ENCODE measurements at regions not wholly inside any gene's neighbourhood (a gene's known extent, or its start where the extent isn't known, plus 50 kb on each side); places are given as distances from the start of the nearest gene placed in this dataset.

DNA sequence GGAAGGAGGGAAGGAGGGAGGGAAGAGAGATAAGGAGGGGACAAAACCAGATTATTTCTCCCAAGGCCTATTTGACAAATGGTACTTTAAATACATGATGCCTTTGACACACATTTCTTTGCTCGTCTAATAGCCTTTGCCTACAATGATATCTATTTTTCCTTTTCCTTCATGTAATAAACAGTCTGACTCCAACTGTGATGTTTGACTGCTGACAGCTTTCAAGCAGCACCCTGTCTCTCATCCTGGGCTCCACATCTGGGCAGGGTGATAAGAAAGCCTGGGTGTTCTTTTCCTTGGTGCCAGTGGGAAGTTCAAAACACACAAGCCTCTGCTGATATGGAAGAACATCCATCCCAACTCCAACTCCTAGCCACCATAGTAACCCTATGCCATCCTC lies 1277.7 kb upstream of the NXPH2 start:
- no peak for DNase-seq

DNA sequence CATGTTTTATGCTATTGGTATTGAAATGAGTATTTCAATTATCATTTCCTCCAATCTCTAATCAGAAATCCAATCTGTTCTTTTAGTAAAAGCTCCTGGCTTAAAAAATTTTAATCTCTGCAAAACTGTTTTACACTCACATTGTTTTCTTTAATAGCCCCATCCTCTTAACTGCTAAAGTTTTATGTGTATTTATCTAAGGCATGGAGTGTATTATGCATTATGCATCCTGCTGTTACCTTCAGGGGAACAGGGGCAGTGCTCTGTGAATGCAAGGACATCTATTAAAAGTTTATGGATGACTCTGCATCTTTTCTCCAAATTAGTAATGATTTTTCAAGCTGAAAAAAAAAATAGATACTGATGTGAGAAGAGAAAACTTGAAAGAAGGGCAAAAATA lies 1261.6 kb upstream of the NXPH2 start:
- no peak for DNase-seq

DNA sequence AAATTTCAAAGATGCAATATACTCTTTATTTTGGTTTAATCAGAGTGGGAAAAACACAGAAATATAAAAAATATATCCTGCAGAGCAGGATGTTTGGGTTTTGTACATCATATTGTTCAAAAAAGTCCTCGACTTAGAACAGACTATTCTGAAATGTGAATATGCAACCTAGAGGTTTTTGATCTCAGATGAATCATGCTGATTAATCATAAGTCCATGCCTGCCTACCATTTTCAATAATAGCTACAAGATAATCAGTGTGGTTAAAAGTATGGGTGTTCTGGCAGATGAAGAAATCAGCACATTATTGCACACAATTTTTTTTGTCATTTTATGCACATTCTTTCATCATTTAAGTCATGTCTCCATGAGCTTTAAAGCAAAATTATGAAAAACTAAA lies 1261.0 kb upstream of the NXPH2 start:
- no peak for DNase-seq

DNA sequence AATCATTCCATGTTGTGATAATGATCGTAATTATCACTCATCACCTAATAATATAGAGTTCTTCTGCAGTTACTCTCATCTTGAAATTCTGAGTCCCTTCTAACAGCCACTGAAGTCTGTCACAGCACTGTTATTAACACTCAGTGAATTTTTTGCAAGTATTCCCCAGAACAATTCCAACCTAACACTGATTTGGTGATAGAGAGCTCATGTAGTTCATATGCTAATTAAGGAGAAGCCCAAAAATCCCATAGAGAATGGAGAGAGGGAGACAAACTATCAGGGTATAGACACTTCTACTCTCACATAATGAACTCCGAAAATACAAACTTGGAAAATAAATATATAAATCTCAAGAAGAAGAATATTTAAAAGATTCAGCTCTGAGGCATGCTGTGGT lies 1253.4 kb upstream of the NXPH2 start:
- DNase-seq: no peak

DNA sequence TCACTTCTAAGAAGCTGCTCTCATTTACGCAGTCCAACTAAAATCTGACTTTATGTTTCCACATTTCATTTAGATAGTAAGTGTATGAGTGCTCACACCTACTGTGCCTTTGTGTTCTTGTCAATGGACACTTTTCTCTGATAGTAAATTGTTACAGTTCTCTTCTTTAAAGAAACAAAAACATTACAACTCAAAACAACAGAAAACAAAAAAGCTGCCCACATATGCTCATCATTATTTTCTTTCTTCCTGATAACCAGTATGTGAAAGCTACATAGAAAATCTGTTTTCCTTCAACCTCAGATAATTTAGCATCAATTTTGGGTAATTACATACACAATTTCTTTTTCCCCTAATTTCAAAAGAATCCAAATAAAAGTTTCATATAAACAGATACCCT lies 1247.8 kb upstream of the NXPH2 start:
- no peak for DNase-seq

DNA sequence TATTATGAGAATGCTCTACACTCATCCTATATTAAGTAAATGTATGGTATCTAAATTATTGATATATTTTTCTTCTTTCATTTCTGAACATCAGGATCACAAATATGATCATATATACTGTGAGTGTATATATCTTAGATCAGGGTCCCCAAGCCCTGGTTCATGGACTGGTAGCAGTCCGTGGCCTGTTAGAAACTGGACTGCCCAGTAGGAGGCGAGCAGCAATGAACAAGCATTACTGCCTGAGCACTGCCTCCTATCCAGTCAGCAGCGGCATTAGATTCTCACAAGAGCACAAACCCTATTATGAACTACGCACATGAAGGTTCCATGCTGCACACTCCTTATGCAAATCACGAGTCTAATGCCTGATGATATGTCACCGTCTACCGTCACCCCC lies 1247.1 kb upstream of the NXPH2 start:
- no peak for DNase-seq

DNA sequence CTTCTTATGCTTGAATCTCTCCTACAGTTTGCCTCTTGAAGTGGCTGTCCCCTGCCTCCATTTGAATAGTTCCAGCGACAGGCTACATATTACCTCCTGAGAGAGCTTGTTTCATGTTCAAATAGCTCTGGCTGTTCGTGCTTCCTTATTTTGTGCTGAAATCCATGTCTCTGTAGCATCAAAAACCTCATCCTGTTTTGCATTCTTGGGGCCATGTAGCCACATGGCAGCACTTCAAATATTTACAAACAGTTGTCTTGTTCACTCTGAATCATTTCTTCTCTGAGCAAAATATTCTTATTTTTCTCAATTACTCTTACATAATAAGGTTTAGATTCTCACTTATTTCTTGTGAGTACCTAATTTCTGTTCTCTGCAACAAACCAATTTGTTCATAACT lies 1243.1 kb upstream of the NXPH2 start:
- DNase-seq: no peak

DNA sequence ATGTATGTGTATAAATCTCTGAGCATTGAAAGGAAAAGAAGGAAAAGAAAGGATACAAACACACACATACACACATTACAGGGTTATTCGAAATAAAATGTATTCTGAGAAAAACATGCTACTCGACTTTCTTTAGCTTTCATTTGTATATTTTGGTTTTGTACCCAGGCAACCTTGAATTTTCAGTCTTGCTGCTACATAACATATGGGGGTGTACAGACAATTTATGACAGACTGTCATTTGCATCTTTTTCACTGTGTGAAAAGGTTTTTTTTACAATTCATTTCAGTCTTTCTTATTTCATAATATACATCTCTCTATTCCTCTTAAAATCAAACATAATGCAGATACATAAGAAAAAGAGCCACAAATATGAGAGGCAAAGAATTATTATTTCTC lies 1238.4 kb upstream of the NXPH2 start:
- DNase-seq: no peak

DNA sequence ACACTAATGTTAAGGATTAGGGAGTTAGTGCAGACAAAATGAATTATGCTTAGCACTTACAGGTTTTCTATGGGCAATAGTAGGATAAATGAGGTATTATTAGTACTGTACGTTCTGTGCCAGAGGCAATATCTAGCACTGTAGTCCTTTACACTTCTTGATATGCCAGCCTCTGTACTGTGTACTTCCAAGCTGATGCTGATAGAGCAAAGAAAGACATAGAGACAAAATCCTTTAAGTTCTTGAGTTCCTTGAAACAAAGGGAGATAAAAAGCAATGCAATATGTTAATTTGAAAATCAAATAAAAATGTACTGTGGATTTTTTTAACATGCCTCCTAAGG lies 1234.0 kb upstream of the NXPH2 start:
- DNase-seq: no peak

DNA sequence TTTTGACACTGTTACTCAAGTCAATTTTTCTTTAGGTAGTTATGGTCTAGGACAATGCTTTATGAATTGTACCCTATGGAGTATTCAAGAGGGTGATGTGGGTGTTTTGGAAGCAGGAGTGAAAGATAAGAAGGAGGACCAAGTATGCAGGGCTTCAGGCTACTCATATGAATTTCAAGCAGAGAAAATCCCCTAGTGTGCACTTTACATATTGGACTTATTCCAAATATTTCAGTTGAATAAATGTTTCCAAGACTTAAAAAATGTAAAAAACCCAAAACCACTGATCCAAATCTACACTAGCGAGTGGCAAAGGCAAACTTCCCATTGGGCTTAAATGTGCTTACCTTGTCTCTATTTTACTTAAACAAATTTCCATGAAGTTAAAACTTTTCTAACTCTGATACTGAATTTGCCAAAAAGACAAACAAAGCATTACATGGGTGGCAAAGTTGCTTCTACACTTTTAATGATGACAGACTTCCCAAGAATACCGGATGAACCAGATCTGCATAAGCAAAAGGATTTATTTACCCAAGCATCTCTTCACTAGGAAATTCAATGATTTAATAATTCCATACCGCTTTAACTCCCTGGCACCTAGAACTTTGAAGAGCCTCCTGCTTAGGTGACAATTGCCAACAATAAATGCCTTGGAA lies 1233.5 kb upstream of the NXPH2 start:
- no peak for DNase-seq

DNA sequence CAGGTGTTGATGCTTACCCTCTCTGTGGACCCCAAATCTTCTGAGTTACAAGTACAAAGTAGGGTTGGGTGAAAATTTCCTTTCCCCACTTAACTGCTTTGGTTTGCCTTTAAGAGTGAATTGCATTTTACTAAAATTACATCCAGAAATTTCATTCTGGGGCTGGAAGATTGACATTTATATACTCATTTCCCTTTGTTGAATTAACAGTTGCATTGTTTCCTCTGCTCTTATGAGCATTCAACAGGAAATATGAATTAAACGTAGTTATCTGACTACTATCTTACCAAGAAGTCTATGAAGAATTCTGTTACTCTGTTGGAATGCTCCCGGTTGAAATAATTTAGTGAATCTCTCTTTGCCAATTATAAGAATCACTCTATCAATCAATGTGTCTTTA lies 1231.1 kb upstream of the NXPH2 start:
- no peak for DNase-seq

DNA sequence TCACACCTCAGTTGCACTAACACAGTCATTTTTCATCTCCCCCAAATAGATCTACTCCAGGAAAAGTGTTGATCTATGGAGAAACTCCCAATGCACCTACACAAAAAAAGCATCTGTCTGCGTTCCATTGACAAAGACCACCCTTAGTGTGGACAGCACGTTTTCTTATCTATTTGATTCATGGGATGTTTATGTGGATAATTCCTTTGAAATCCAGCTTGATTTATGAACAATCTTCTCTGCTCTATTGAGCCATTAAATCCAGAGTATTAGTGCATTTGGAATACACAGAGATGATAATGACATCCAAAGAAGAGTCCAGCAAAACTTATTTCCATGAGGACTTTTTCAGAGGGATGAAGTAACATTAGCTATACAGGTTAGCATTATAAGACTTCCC lies 1221.9 kb upstream of the NXPH2 start:
- DNase-seq: no peak

DNA sequence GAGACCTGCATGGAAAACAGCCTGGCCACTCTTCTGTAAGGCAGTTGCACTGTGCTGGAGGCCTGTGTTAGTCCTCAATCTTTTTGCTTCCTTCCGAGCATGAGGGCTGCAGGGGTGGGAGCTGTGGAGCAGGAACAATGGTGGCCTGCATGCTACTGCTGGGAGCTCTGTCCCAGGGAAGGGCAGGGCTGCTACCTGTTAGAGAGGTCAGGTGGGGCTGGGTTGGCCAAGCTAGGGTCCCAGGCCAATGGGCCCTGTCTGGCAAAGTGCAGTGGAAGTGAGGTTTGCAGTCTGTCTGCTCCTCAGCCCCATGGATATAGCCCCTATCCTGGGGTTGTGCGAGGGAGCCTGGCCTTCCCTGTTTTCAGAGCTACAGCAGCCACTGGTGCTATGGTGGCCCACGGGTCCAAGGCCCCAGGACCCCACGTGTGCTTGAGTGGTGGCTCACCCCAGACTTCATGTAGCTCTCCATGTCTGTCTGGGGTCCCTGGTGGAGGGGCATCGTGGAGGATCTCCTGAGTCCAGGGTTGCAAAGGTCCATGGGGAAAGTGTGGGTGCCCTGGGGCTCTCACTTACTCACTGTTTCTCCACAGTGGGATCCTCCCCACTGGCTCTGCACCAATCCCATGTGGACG lies 1212.6 kb upstream of the NXPH2 start:
- no peak for DNase-seq

DNA sequence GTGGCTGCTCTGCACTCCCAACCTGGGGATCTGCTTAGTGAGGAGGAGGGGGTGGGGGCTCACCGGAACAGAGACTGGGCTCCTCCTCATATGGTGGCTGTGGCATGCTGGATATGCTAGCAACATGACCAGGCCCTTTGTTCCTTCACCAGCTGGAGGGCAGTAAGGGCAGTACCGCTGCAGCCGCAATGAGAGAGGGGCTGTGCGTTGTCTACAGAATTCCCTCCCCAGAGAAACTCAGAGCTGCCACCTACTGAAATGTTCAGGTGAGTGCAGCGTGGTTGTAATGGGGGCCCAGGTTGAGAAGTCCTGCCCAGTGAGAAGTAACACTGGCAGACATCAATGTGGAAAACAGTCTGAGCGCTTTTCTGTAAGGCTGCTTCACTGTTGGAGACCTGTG lies 1211.9 kb upstream of the NXPH2 start:
- no peak for DNase-seq

DNA sequence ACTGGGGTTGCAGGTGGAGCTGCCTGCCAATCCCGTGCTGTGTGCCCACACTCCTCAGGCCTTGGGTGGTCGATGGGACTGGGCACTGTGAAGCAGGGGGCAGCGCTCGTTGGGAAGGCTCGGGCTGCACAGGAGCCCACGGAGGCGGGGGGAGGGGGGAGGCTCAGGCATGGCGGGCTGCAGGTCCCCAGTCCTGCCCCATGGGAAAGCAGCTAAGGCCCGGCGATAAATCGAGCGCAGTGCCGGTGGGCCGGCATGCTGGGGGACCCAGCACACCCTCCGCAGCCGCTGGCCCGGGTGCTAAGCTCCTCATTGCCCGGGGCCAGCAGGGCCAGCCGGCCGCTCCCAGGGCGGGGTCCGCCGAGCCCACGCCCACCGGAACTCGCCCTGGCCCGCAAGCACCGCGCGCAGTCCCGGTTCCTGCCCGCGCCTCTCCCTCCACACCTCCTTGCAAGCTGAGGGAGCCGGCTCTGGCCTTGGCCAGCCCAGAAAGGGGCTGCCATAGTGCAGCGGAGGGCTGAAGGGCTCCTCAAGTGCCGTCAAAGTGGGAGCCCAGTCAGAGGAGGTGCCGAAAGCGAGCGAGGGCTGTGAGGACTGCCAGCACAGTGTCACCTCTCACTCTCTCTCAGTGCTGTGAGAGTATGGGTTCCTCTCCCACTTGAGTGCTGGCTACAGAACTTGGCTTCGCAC lies 1210.6 kb upstream of the NXPH2 start:
- DNase-seq: no peak

DNA sequence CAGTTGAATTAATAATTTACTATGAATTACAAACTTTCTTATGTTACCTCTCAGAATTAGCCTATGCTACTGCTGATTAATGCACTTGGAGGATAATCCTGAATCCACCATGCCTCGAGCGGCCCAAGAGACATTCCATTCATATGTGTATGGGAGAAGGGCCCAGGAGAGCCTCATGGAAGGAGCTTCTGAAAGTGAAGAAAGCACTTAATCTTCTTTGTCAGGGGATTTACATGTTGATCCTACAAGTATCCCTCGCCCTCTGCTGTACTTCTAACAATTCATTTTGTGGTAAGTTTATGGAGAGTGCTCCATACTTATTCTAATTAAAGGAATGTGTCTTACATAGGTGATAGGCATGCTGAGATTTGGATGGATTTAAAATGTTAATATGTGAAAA lies 1189.1 kb upstream of the NXPH2 start:
- DNase-seq: no peak

DNA sequence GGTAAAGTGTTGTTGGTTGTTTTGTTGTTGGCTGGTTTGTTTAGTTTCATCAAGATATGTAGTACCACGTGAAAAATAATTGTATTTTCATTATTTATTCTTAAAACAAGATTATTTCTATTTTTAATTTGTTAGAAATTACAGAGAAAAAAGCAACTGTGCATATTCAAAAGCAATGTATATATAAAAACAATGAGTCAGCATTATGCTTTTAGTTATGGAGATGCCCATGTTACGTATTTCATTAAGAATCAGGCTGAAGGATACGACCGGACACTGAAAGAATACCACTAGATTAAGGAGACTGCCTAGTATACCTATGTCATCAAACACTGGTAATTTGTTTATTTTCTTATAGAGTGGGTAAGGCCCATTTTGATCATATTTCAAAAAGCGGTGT lies 1188.4 kb upstream of the NXPH2 start:
- DNase-seq: no peak

DNA sequence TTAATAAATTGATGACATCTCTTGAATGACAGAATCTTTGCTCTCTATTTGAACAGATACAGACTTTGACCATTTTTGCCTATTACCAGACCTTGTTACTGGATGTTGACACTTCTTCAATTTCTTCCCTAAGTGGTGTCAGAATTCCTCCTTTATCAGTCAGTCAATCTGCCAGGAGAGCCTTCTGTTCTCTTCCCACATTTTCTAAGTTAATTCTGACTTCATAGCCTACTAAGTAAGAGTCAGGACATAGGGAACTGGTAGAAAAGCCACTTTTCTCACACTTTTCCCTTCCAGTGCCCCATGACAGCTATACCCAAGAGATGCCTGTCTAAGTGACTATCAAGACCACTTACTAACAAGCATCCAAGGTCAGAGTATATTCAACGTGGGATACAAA lies 1187.5 kb upstream of the NXPH2 start:
- DNase-seq: no peak

DNA sequence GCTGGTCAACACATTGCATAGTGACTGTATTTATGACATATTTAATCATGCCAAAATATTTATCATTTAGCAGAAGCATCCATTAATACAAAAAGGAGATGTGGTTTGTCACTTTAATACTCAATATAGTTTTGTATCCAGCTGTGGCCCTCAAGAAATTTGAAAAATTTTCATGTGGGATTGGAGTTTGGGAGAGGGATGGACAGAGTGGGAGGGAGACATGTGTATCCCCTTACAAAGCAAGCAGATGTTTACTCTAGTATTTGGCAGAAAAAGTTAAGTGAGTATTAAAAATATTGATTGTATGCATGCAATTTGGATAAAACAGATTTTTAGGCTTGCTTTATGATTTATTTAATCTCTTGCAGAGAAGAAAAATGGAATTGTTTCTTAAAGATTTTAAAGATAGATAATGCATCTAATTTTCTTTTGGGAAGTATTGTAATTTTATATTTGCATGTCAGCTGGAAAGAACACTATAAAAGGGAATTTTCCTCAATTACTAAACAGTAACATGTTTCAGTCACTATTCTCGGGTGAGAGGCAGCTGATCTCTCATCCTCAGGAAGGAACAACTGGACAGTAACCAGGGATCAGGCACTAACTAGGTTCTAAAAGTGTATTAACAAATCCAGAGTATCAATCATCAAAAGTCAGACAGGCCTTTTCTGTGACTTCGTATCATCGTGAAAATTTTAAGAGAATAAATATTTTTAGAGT lies 1184.7 kb upstream of the NXPH2 start:
- DNase-seq: no peak

DNA sequence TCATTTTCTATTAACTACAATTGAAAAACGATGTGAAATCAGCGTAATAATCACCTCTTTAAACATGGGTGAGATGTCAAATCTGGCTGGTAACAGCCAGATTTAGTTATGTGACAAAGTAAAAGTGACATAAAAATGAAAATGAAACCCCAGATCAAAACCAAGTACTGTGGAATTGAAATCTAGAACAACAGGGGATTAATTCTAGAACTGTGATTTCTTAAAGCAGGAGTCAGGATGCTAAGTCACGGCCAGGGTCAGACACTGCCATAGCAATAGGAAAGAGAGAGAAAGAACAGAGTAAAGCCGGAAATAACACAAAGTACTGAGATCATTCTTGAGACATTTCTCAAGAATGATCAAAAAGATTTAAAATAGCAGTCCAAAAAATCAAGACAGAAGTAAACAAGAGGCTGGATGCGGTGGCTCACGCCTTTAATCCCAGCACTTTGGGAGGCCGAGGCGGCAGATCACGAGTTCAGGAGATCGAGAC lies 1183.7 kb upstream of the NXPH2 start:
- DNase-seq: no peak

DNA sequence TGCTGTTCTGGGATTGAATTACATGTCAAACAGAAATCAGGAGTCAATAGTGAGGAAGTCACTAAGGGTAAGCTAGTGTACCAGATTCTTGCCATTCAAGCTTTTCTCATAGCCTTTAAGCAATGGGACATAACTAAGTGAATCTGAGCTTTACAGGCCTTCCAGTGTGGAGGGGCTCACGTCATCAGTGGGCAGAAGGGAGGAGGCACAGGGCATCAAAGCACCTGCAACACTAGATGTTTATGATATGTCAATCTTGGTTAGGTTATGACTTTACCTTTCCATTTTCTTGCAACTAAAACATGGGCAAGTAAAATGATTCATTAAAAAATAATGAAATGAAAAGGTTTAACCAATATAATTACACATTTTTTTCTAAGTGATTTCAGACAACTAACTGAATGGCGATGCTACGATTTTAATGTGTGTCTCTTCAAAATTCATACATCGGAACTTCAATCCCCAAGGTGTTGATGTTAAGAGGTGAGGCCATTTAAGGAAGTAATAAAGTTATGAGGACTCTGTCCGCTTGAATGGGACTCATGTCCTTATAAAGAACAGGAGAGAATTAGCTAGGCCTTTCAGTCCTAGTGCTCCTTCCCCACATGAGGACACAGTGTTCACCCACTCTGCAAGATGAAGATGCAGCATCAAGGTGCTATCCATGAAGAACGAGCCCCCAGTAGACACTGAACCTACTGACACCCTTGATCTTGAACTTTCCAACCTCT lies 1169.2 kb upstream of the NXPH2 start:
- no peak for DNase-seq

DNA sequence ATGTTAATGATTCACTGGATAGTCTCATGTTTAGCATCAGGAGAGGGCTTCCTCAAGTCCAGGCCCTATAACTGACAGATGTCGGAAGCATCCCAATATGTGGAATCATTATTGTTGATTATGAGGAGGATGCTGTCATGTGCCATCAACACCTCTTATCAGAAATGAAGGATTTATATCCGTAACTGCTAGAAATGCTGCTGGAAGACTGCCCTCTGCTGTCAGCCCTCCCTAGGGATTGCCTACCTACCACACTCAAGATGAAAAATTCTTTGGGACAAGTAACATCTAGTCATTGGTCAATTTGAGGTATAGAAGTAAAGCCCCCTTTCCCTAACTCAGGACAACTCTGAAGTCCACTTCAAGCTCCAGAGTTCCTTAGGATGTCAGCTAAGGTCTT lies 1166.5 kb upstream of the NXPH2 start:
- no peak for DNase-seq

DNA sequence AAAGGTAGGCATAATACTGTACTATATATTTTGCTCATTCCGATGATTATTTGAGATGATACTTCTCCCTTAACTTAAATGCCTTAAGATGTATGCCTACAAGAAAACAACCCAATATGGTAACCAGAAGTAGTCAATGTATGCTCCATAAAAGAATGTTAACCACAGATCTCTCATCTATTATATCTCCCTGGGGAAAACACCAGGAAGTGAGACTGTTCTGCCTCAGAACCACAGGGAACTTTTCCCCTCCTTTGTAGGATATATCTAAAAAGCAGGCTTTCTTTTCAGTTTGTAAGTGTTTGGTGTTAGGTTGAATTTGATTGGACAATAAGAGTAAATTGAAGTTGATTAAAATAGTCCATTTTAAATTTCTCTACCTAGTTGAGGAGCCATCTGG lies 1160.5 kb upstream of the NXPH2 start:
- DNase-seq: no peak

Measured in KG1 (cell line).